ENCODE measurements at regions not wholly inside any gene's neighbourhood (a gene's known extent, or its start where the extent isn't known, plus 50 kb on each side); places are given as distances from the start of the nearest gene placed in this dataset.
"Not testable (repeated sequence)": the region's sequence is repeated elsewhere in the genome, so short reads cannot be mapped to it uniquely, and the experiment has no call there.

GRCh38 chr13:26883613-26884257 lies 123.1 kb upstream of the GPR12 start:
- DNase-seq: no peak

- no peak for DNase-seq
Observed at GRCh38 chr13:26882731-26883130, 122.1 kb upstream of the GPR12 start.

- DNase-seq: no peak
Observed at GRCh38 chr13:26881154-26881553, 120.6 kb upstream of the GPR12 start.

- DNase-seq: no peak
Observed at GRCh38 chr13:26880735-26881134, 120.1 kb upstream of the GPR12 start.

GRCh38 chr13:26878438-26878837 lies 117.9 kb upstream of the GPR12 start:
- no peak for DNase-seq

- no peak for DNase-seq
Observed at GRCh38 chr13:26873386-26873698, 112.8 kb upstream of the GPR12 start.

GRCh38 chr13:26872525-26873385 lies 112.2 kb upstream of the GPR12 start:
- DNase-seq: no peak

GRCh38 chr13:26867451-26868091 lies 107.0 kb upstream of the GPR12 start:
- no peak for DNase-seq

- peak; percentile 46 for DNase-seq
Observed at GRCh38 chr13:26864576-26864975, 104.0 kb upstream of the GPR12 start.

- DNase-seq: no peak
Observed at GRCh38 chr13:26861941-26862340, 101.4 kb upstream of the GPR12 start.

GRCh38 chr13:26855921-26856320 lies 95.3 kb upstream of the GPR12 start:
- DNase-seq: no peak

- DNase-seq: no peak
Observed at GRCh38 chr13:26855071-26855470, 94.5 kb upstream of the GPR12 start.

GRCh38 chr13:26853323-26853722 lies 92.7 kb upstream of the GPR12 start:
- DNase-seq: no peak

- no peak for DNase-seq
Observed at GRCh38 chr13:26847281-26847680, 86.7 kb upstream of the GPR12 start.

- not testable (repeated sequence) for DNase-seq
Observed at GRCh38 chr13:26845063-26845462, 84.5 kb upstream of the GPR12 start.

GRCh38 chr13:26839682-26840081 lies 79.1 kb upstream of the GPR12 start:
- no peak for DNase-seq

GRCh38 chr13:26838821-26839220 lies 78.2 kb upstream of the GPR12 start:
- DNase-seq: no peak

GRCh38 chr13:26837997-26838396 lies 77.4 kb upstream of the GPR12 start:
- no peak for DNase-seq

GRCh38 chr13:26837102-26837501 lies 76.5 kb upstream of the GPR12 start:
- no peak for DNase-seq

GRCh38 chr13:26836626-26837025 lies 76.0 kb upstream of the GPR12 start:
- no peak for DNase-seq

GRCh38 chr13:26834646-26835045 lies 74.1 kb upstream of the GPR12 start:
- DNase-seq: no peak

GRCh38 chr13:26831336-26831908 lies 70.8 kb upstream of the GPR12 start:
- no peak for DNase-seq

GRCh38 chr13:26829716-26830115 lies 69.1 kb upstream of the GPR12 start:
- DNase-seq: no peak

- DNase-seq: no peak
Observed at GRCh38 chr13:26824581-26824980, 64.0 kb upstream of the GPR12 start.
